Nucleus accumbens (tissue), 56 donors: ENCODE measurements at regions not wholly inside any gene's neighbourhood (a gene's known extent, or its start where the extent isn't known, plus 50 kb on each side); places are given as distances from the start of the nearest gene placed in this dataset.
"Not testable (repeated sequence)": the region's sequence is repeated elsewhere in the genome, so short reads cannot be mapped to it uniquely, and the experiment has no call there.

Experiments
- DNase-seq, 56 donors: peaks; one replicate each; lab custom pipeline; 2025; lab: John Stamatoyannopoulos, UW

GRCh38 chr2:183519371-183520056 lies 395.3 kb downstream of the NUP35 start:
- DNase-seq = no peak

GRCh38 chr2:183521911-183522310 lies 397.7 kb downstream of the NUP35 start:
- DNase-seq = no peak

- no peak for DNase-seq
These were observed 398.4 kb downstream of the NUP35 start for GRCh38 chr2:183522489-183523266.

- no peak for DNase-seq
These were observed 406.2 kb downstream of the NUP35 start for GRCh38 chr2:183530333-183530901.

GRCh38 chr2:183532514-183532913 lies 408.3 kb downstream of the NUP35 start:
- DNase-seq = no peak

- DNase-seq = no peak
These were observed 408.8 kb downstream of the NUP35 start for GRCh38 chr2:183533021-183533420.

GRCh38 chr2:183536290-183536689 lies 412.0 kb downstream of the NUP35 start:
- no peak for DNase-seq

- DNase-seq = no peak
These were observed 412.5 kb downstream of the NUP35 start for GRCh38 chr2:183536714-183537113.

- no peak for DNase-seq
These were observed 417.5 kb downstream of the NUP35 start for GRCh38 chr2:183541766-183542165.

- no peak for DNase-seq
These were observed 418.4 kb downstream of the NUP35 start for GRCh38 chr2:183542606-183543005.

GRCh38 chr2:183543222-183543621 lies 419.0 kb downstream of the NUP35 start:
- no peak for DNase-seq

GRCh38 chr2:183543731-183544130 lies 419.5 kb downstream of the NUP35 start:
- DNase-seq = no peak

- not testable (repeated sequence) for DNase-seq
These were observed 422.5 kb downstream of the NUP35 start for GRCh38 chr2:183546560-183547350.

GRCh38 chr2:183552716-183553115 lies 428.5 kb downstream of the NUP35 start:
- no peak for DNase-seq

- no peak for DNase-seq
These were observed 440.5 kb downstream of the NUP35 start for GRCh38 chr2:183564726-183565125.

GRCh38 chr2:183575481-183575880 lies 451.2 kb downstream of the NUP35 start:
- DNase-seq = no peak

- no peak for DNase-seq
These were observed 455.4 kb downstream of the NUP35 start for GRCh38 chr2:183579686-183580085.

GRCh38 chr2:183592271-183592670 lies 468.0 kb downstream of the NUP35 start:
- no peak for DNase-seq

GRCh38 chr2:183594150-183594549 lies 469.9 kb downstream of the NUP35 start:
- DNase-seq = no peak

- DNase-seq = no peak
These were observed 473.6 kb downstream of the NUP35 start for GRCh38 chr2:183597841-183598240.

GRCh38 chr2:183604065-183604464 lies 479.8 kb downstream of the NUP35 start:
- no peak for DNase-seq
